ENCODE measurements at regions not wholly inside any gene's neighbourhood (a gene's known extent, or its start where the extent isn't known, plus 50 kb on each side); places are given as distances from the start of the nearest gene placed in this dataset.

- no peak for DNase-seq
Measured at GRCh38 chr6:168227840-168228239, 91.7 kb downstream of the DACT2 start.

- no peak for DNase-seq
Measured at GRCh38 chr6:168226902-168227318, 92.7 kb downstream of the DACT2 start.

- DNase-seq: no peak
Measured at GRCh38 chr6:168226061-168226752, 93.4 kb downstream of the DACT2 start.

DNA sequence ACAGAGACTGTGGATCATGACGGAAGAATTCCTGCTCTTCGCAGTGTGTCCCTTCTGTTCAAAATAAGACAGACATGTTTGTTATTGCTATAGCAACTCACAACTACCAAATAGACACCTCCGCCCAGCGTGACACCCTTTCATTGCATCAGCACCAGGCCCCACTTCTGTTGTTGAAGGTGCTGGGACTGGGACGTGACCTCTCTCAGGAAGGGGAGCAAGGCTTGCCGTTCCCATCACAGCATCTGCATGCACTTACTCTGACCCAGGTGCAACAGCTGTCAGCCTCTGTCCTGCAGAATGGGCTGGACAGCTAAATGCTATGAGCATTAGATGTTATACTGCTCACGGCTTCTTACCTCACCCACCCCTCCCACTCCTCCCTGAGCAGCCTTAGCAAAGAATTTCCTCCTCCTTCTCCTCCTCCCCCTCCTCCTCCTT, 94.1 kb downstream of the DACT2 start:
- DNase-seq: no peak

GRCh38 chr6:168223755-168224154, 95.8 kb downstream of the DACT2 start:
- DNase-seq: no peak

DNA sequence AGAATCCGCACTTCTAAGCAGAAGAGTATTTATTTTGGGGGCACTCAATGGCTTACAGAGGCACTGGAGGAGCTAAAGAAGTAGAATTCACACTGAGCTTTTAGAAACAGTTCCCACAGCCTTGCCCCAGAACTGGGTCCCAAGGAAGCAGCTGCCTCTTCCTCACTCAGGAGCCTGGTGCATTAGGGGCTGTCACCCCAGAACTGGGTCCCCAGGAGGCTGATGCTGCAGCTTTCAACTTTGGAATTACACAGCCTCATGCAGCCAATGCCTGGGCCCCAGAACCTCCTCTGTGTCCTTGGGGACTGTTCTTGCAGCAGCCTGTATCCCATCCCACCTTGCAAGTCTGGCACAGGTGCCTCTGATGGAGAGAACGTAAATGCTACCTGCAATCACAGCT, 96.4 kb downstream of the DACT2 start:
- no peak for DNase-seq

DNA sequence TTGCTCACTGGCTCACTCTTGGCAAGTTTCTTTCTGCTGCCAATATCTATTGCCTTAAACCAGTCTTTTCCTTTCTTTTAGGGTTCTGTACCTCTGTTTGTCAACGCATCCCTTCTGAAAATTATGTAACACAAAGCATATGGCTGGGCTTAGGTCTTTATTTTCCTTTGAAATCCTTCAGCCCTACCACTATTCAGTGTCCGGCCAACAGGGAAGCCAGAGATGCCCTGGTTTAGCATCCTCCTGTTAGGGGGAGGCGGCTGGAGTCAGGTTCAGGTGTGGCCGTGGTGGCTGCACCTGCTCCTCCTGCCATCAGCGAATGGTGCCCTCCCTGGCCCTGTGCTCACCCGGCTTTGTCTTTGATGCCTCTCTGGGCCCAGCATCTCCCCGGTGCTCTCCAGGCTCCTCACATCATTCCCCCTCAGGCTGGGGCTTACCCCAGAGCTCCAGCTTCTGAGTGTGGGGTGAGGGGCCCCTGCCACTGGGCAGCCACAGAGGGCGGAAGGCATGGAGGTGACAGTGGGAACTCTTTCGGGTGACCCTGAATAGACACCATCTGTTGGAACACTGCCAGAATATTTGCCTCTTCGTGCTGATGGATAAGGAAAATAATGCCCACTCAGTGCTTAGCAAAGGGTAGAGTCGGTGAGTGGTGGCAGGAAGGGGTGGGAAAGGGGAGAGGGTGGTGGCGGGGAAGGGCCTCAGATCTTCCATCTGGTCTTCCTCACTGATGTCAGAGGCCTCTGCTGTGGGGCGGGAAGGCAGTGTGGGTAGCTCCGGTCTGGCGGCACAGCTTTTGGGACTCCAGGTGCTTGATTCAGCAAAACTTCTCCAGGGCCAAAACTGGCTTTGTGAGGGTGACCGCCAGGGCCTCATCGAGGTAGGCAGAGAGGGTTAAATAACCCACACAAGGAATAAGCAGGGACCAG, 97.2 kb downstream of the DACT2 start:
- DNase-seq: no peak

DNA sequence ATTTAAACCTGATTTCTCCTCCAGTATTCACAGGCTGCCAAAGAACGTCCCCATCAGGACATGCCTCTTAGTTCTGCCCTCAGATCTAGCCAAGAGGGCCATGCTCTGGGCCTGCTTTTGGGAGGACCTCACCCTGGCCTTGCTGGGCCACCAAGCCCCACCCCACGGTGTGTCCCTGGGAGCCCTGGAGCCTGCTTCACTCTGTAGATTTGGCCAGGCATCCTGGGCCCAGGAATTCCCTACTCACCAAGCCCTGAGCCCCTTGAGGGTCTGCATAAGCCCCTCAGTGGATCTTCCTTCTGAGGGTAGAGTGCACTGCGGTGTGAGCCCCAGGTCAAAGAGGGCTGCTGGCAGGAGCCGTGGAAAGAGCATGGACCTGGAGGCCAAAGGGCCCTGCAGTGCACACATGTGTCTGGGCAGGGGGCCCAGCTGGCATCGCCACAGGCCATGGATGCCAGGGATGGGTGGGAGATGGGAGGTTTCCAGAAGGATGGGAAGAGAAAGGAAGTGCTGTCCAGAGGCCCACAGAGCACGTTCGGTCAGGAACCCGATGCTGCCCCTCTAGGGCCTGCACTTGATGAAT, 98.0 kb downstream of the DACT2 start:
- no peak for DNase-seq

- DNase-seq: no peak
Measured at GRCh38 chr6:168221000-168221399, 98.6 kb downstream of the DACT2 start.

DNA sequence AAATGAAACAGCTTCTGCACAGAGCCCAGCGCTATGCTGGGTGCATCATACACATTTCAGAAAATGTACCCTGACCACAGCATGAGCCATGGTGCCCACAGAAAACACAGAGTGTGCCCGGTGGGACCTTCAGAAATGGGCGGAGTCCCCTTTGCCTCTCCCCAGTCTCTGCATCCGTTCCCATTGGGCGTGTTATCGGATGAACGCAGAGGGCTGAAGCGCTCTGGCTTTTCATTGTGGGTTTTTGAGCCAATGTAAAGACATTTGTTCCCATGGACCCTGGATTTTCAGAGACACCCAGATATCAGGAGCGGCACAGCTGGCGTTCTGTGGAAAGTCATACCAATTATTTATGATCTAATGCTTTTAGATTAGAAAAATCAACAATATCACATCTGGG, 99.8 kb downstream of the DACT2 start:
- DNase-seq: no peak

DNA sequence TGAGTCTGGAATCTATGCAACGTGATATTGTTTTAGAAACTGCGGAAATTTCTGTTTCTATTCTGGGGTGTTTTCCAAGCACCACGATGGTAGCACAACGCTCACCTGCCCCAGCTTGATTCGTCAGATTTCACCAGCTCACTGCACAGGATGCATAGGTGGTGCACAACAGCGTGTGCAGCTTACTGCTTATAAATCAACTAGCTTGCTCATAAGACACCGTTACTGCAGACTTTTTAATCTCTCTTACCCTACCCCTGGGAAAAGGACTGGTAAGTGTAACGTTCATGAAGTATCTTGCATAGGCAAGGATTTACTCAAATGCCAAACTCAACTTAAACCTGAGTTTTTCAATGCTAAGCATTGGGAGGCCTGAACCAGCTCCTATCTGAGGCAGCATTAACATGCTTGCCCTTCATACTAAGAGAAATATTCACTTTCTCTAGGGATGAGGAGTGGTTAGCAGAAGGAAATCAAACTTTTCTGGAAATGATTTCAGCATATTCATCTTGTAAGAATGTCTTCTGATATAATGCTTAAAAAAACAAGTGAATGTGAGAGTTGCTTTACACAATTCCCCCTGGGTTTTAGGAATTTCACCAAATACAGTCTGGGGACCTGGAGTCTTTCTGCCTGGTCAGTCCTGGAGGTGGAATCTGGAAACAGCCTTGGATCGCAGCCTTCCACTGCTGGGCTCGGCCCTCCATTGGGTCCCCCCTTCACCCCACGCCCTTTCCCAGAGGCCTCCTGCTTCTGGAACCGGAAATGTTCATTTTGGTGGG, 100.6 kb downstream of the DACT2 start:
- no peak for DNase-seq

GRCh38 chr6:168217880-168218537, 101.6 kb downstream of the DACT2 start:
- peak; percentile 37 for DNase-seq

DNA sequence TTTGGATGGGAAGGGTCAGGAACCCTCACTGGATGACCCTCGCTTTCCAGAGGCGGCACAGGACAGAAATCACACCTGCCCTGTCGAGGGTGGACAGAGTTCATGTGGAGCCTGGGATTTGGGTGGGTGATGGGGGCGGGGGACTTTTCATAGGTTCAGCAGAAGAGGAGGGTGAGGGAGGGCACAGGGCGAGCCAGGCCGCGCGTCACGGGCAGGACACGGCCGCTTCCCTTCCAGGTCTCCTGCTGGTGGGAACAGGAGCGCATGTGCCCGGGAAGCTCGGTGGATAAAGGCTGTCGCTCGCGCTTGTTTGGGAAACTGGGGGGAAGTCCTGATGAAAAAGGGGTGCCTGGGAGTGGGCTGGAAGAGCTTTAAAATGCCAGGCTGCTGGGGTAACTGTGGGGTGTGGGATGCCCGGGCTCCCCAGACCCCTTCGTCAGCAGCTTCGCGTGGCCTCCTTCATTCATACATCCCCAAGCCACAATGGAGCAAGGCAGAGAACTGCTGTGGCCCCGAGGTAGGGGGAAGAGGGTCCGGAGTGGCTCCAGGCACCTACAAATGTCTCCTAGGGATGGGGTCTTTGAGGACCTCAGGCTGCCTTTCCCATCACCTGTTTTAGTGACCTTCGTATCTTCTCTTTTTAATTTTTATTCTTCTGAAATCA, 102.2 kb downstream of the DACT2 start:
- DNase-seq: no peak

- no peak for DNase-seq
Measured at GRCh38 chr6:168216751-168217191, 102.8 kb downstream of the DACT2 start.

DNA sequence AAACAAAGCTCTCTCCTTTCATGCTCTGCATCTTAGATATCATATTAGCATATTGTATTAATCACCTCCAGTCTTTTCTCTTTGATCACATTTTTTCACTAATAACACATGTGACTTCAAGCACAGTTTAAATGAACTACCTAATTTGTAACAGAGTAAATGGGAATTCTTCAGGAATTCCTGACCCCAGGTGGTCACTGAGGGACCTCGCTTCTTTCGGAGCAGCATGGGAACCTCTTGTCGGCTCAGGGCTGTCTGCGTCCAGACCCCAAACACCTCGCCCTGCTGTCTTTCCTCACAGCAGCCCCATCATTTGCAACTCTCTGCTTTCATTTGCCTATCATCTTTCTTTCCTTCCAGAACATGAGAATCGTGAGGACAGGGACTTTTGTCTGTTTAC, 103.5 kb downstream of the DACT2 start:
- DNase-seq: no peak

DNA sequence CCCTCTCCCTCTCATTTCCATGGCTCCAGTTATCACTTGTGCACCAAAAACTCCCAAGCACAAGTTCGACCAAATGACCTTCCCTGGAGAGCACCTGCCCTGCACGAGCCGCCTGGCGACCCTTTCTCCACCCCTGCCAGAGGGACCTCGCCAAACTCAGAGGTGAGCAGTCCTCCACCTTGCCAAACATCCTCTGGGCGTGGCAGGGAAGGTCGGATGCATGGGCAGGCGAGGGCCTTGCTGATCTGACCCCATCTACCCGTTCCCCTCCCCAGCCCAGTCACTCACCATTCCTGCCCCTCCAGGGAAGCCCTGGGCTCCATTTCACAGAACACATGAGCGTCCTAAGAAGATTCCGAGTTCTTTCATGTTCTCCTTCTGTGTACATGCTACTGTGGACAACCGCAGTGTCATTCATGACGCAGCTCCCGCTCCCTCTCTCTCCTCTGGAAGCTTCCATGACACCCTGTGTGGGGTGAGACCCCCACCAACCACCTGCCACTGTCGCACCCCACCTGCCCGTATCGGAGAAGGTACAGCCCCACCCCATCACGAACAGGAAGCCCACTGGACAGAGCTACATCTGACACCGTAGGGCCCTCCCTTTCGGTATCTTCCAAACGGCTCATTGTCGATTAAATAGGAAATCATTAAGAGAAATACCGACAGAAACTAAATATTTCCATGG, 104.3 kb downstream of the DACT2 start:
- no peak for DNase-seq

DNA sequence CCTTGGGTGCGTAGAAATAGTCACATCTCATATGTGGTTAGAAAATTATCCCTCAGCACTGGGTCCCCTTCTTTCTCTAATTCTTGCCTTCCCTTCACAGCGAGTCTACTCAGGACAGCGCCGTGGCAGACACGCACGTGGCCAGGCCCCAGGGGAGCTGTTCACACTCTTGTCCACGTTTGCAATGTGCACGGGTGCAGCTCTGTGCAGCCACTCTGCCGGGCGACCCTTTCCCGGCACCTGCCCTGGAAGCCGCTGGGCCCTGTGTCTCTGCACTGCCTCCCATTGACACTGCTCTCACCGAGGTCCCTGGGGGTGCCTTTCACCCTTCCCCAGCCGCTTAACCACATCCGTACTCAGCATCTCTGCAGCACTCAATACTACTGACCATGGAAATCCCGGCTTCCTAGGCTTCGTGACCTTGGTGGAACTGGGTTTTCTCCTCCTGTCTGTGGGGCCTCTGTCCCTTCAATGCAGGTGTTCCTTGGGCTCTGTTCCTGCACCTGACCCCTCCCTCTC, 104.9 kb downstream of the DACT2 start:
- DNase-seq: no peak

- DNase-seq: no peak
Measured at GRCh38 chr6:168213121-168213524, 106.5 kb downstream of the DACT2 start.

GRCh38 chr6:168212362-168212761, 107.2 kb downstream of the DACT2 start:
- DNase-seq: no peak

- no peak for DNase-seq
Measured at GRCh38 chr6:168211681-168212080, 107.9 kb downstream of the DACT2 start.
